T-helper 9 cell (primary cell): ENCODE measurements at regions not wholly inside any gene's neighbourhood (a gene's known extent, or its start where the extent isn't known, plus 50 kb on each side); places are given as distances from the start of the nearest gene placed in this dataset.
"Not testable (repeated sequence)": the region's sequence is repeated elsewhere in the genome, so short reads cannot be mapped to it uniquely, and the experiment has no call there.

Source experiments
- DNase-seq: peaks from one replicate; pipeline ENCODE4 v3.0.0-alpha.2; 2020

GRCh38 chr6:28585335-28585734 lies 59.7 kb downstream of the GPX5 start:
- no peak for DNase-seq

GRCh38 chr6:28586324-28586723 lies 60.6 kb downstream of the GPX5 start:
- no peak for DNase-seq

- no peak for DNase-seq
Observed at GRCh38 chr6:28586962-28587745, 61.5 kb downstream of the GPX5 start.

- no peak for DNase-seq
Observed at GRCh38 chr6:28587746-28588075, 62.0 kb downstream of the GPX5 start.

GRCh38 chr6:28588666-28589065 lies 63.0 kb downstream of the GPX5 start:
- DNase-seq: no peak

- DNase-seq: no peak
Observed at GRCh38 chr6:28589234-28589956, 63.7 kb downstream of the GPX5 start.

- DNase-seq: no peak
Observed at GRCh38 chr6:28589957-28590349, 64.3 kb downstream of the GPX5 start.

GRCh38 chr6:28597217-28597835 lies 71.6 kb downstream of the GPX5 start:
- no peak for DNase-seq

GRCh38 chr6:28597924-28598722 lies 72.4 kb downstream of the GPX5 start:
- DNase-seq: no peak

GRCh38 chr6:28598757-28599686 lies 73.3 kb downstream of the GPX5 start:
- no peak for DNase-seq

- DNase-seq: no peak
Observed at GRCh38 chr6:28600245-28600644, 74.6 kb downstream of the GPX5 start.

GRCh38 chr6:28603891-28604290 lies 78.2 kb downstream of the GPX5 start:
- no peak for DNase-seq

- DNase-seq: no peak
Observed at GRCh38 chr6:28606424-28607391, 81.0 kb downstream of the GPX5 start.

GRCh38 chr6:28607990-28608389 lies 82.3 kb downstream of the GPX5 start:
- no peak for DNase-seq

GRCh38 chr6:28609672-28610071 lies 84.0 kb downstream of the GPX5 start:
- DNase-seq: no peak

- no peak for DNase-seq
Observed at GRCh38 chr6:28615616-28615954, 89.9 kb downstream of the GPX5 start.

- no peak for DNase-seq
Observed at GRCh38 chr6:28615955-28616747, 90.5 kb downstream of the GPX5 start.

GRCh38 chr6:28618898-28619555 lies 93.3 kb downstream of the GPX5 start:
- DNase-seq: no peak

- DNase-seq: not testable (repeated sequence)
Observed at GRCh38 chr6:28621268-28621667, 95.6 kb downstream of the GPX5 start.
